ENCODE measurements at regions not wholly inside any gene's neighbourhood (a gene's known extent, or its start where the extent isn't known, plus 50 kb on each side); places are given as distances from the start of the nearest gene placed in this dataset.

- Mint-ChIP-seq H3K27ac (no peak overlapping the region), H3K9me3 (peaks cover 0 to 2% of the 10 kb centered on the region in 2 experiments; a peak in 2 of 5 replicates), H3K36me3 (ENCODE audit: insufficient read depth in 1 of 3, low read depth in 3 of 3) (no peaks in the 10 kb centered on the region; a peak in 1 of 7 replicates), H3K27me3 (ENCODE audit: low read depth) (no peaks in the 10 kb centered on the region; the same call in 1 of the 2 replicates), H3K4me3 (no peak overlapping the region), H3K4me1 (peaks cover 5% of the 10 kb centered on the region in 2 experiments; a peak in 3 of 4 replicates)
- Histone ChIP-seq H4K5ac (ENCODE audit: insufficient read length, low read depth, low read length) (no peak overlapping the region), H4K91ac (ENCODE audit: insufficient read length, low read depth, low read length) (no peak overlapping the region), H3K79me2 (ENCODE audit: insufficient read depth, low read length) (no peaks in the 10 kb centered on the region), H3K14ac (ENCODE audit: insufficient read depth, low read length) (no peak overlapping the region), H3K56ac (ENCODE audit: insufficient read length, low read depth, low read length) (no peak overlapping the region), H2BK20ac (ENCODE audit: low read depth, low read length, poor library complexity, severe bottlenecking) (no peak overlapping the region), H3K23me2 (ENCODE audit: insufficient read length, low read depth, low read length, poor library complexity, severe bottlenecking) (no peaks in the 10 kb centered on the region), H2BK15ac (ENCODE audit: low read depth, low read length) (no peak overlapping the region), H3T11ph (ENCODE audit: low read length) (no peak overlapping the region), H2BK5ac (ENCODE audit: insufficient read length, low read length) (no peak overlapping the region), H3K27me3 (ENCODE audit: insufficient read depth, low read length) (no peaks in the 10 kb centered on the region), H3K4me2 (ENCODE audit: insufficient read depth, insufficient read length, low read length) (no peak overlapping the region), H3K4ac (ENCODE audit: low read depth, low read length) (no peak overlapping the region), H4K8ac (replicated peaks; ENCODE audit: insufficient read length, low read depth, low read length) (no peak overlapping the region), H2AK5ac (ENCODE audit: insufficient read length, low read length) (no peak overlapping the region), H3K27ac (ENCODE audit: insufficient read length, low read depth, low read length) (no peak overlapping the region), H2BK12ac (ENCODE audit: insufficient read length, low read depth, low read length) (no peak overlapping the region), H4K20me1 (ENCODE audit: control insufficient read depth, insufficient read depth, insufficient read length) (no peaks in the 10 kb centered on the region), H3K79me1 (ENCODE audit: insufficient read depth, low read depth, low read length, poor library complexity, severe bottlenecking) (no peaks in the 10 kb centered on the region), H3K9ac (ENCODE audit: extremely low read depth, insufficient read length, low read length) (no peak overlapping the region), H3K4me1 (ENCODE audit: insufficient read depth, low read length) (no peaks in the 10 kb centered on the region), H3K23ac (ENCODE audit: insufficient read length, low read depth, low read length) (no peak overlapping the region), H2BK120ac (ENCODE audit: low read depth, low read length, poor library complexity, severe bottlenecking) (no peak overlapping the region), H3K9me3 (ENCODE audit: control insufficient read depth, low read depth, low read length) (no peaks in the 10 kb centered on the region), H3K18ac (ENCODE audit: insufficient read length, low read depth, low read length) (no peak overlapping the region), H2AFZ (ENCODE audit: low read length) (no peak overlapping the region)
- no peak for TF ChIP-seq CTCF (conservative IDR thresholded peaks at IDR 0.05)
- no peak for DNase-seq
- WGBS (ENCODE audit: extremely low coverage, insufficient read length, low lambda C conversion rate) = no CpG with 5 or more reads among the region's 1 CpG
These were observed 173.9 kb downstream of the RTL9 start for GRCh38 chrX:110532581-110532931.

Measured in H9 (cell line).